ENCODE measurements at regions not wholly inside any gene's neighbourhood (a gene's known extent, or its start where the extent isn't known, plus 50 kb on each side); places are given as distances from the start of the nearest gene placed in this dataset.

GRCh38 chr6:159108426-159108985 is 60.7 kb upstream of the FNDC1 start:
- H3K27ac ChIP-seq, result no peak overlapping the region
- no peaks in the 10 kb centered on the region for H3K36me3 ChIP-seq
- TF ChIP-seq CTCF (IDR thresholded peaks at IDR 0.05), result no peak
- H3K4me1 ChIP-seq (ENCODE audit: control insufficient read depth in 1 of 2, low read depth in 2 of 2), result no peaks in the 10 kb centered on the region
- H3K4me3 ChIP-seq, result no peak overlapping the region
- ATAC-seq (ENCODE audit: insufficient number of reproducible peaks, low FRiP score, low read depth) (no peak), DNase-seq (ENCODE audit: low spot score) (no peak)
- H3K27me3 ChIP-seq (replicated peaks; ENCODE audit: insufficient read depth), result no peaks in the 10 kb centered on the region
- no peaks in the 10 kb centered on the region for H3K9me3 ChIP-seq

- no peak for TF ChIP-seq CTCF (IDR thresholded peaks at IDR 0.05)
- DNase-seq (ENCODE audit: low spot score) (no peak), ATAC-seq (ENCODE audit: insufficient number of reproducible peaks, low FRiP score, low read depth) (no peak)
- Histone ChIP-seq H3K9me3 (no peaks in the 10 kb centered on the region), H3K27ac (no peak overlapping the region), H3K4me3 (peak overlapping the region; percentile 18), H3K4me1 (ENCODE audit: control insufficient read depth in 1 of 2, low read depth in 2 of 2) (no peaks in the 10 kb centered on the region), H3K27me3 (replicated peaks; ENCODE audit: insufficient read depth) (no peaks in the 10 kb centered on the region), H3K36me3 (no peaks in the 10 kb centered on the region)
Observed at GRCh38 chr6:159107451-159108260, 61.5 kb upstream of the FNDC1 start.

- H3K4me1 ChIP-seq (ENCODE audit: control insufficient read depth in 1 of 2, low read depth in 2 of 2), result no peaks in the 10 kb centered on the region
- H3K27me3 ChIP-seq (replicated peaks; ENCODE audit: insufficient read depth), result no peaks in the 10 kb centered on the region
- H3K4me3 ChIP-seq, result peak overlapping the region; percentile 18
- no peak for TF ChIP-seq CTCF (IDR thresholded peaks at IDR 0.05)
- DNase-seq (ENCODE audit: low spot score) (no peak), ATAC-seq (ENCODE audit: insufficient number of reproducible peaks, low FRiP score, low read depth) (no peak)
- no peaks in the 10 kb centered on the region for H3K36me3 ChIP-seq
- no peaks in the 10 kb centered on the region for H3K9me3 ChIP-seq
- no peak overlapping the region for H3K27ac ChIP-seq
Observed at GRCh38 chr6:159106627-159107241, 61.9 kb upstream of the TAGAP start.

GRCh38 chr6:159105716-159106115 is 60.9 kb upstream of the TAGAP start:
- Histone ChIP-seq H3K27me3 (replicated peaks; ENCODE audit: insufficient read depth) (no peaks in the 10 kb centered on the region), H3K4me3 (no peak overlapping the region), H3K4me1 (ENCODE audit: control insufficient read depth in 1 of 2, low read depth in 2 of 2) (no peaks in the 10 kb centered on the region), H3K9me3 (no peaks in the 10 kb centered on the region), H3K27ac (no peak overlapping the region), H3K36me3 (no peaks in the 10 kb centered on the region)
- no peak for TF ChIP-seq CTCF (IDR thresholded peaks at IDR 0.05)
- DNase-seq (ENCODE audit: low spot score) (no peak), ATAC-seq (ENCODE audit: insufficient number of reproducible peaks, low FRiP score, low read depth) (no peak)

GRCh38 chr6:159104931-159105330 is 60.1 kb upstream of the TAGAP start:
- Histone ChIP-seq H3K4me1 (ENCODE audit: control insufficient read depth in 1 of 2, low read depth in 2 of 2) (no peaks in the 10 kb centered on the region), H3K4me3 (no peak overlapping the region), H3K27ac (no peak overlapping the region), H3K27me3 (replicated peaks; ENCODE audit: insufficient read depth) (no peaks in the 10 kb centered on the region), H3K36me3 (no peaks in the 10 kb centered on the region), H3K9me3 (no peaks in the 10 kb centered on the region)
- DNase-seq (ENCODE audit: low spot score), result no peak
- ATAC-seq (ENCODE audit: insufficient number of reproducible peaks, low FRiP score, low read depth), result no peak
- no peak for TF ChIP-seq CTCF (IDR thresholded peaks at IDR 0.05)

Data from thoracic aorta (tissue), 2 donors.